ENCODE measurements at regions not wholly inside any gene's neighbourhood (a gene's known extent, or its start where the extent isn't known, plus 50 kb on each side); places are given as distances from the start of the nearest gene placed in this dataset.

DNA sequence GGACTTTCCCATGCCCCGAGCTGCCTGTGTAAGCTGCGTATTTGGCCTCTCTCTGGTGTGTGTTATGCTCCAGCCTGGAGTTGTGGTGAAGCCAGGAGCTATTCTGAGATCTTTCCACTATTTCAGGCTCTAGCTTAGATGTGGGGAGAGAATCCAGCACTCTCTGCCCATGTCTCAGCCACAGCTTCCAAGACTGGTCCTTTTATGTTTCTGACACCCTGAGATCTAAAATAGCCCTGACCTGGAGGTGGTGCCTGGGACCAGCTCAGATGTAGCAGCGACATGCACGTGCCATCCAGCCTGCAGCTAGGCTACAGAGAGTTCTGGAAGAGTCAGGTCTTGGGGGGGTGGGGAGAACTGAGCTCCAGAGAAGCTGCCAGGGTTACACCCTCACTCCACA is 76.5 kb downstream of the TENT5C start:
- TF ChIP-seq, protein P1, sequence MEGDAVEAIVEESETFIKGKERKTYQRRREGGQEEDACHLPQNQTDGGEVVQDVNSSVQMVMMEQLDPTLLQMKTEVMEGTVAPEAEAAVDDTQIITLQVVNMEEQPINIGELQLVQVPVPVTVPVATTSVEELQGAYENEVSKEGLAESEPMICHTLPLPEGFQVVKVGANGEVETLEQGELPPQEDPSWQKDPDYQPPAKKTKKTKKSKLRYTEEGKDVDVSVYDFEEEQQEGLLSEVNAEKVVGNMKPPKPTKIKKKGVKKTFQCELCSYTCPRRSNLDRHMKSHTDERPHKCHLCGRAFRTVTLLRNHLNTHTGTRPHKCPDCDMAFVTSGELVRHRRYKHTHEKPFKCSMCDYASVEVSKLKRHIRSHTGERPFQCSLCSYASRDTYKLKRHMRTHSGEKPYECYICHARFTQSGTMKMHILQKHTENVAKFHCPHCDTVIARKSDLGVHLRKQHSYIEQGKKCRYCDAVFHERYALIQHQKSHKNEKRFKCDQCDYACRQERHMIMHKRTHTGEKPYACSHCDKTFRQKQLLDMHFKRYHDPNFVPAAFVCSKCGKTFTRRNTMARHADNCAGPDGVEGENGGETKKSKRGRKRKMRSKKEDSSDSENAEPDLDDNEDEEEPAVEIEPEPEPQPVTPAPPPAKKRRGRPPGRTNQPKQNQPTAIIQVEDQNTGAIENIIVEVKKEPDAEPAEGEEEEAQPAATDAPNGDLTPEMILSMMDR (IDR thresholded peaks at IDR 0.05; ENCODE audit: low read depth, low read length, missing control alignments): no peak
- H3K4me3 ChIP-seq (ENCODE audit: low read depth, low read length): no peak overlapping the region
- no peak for DNase-seq (ENCODE audit: low read depth)

DNA sequence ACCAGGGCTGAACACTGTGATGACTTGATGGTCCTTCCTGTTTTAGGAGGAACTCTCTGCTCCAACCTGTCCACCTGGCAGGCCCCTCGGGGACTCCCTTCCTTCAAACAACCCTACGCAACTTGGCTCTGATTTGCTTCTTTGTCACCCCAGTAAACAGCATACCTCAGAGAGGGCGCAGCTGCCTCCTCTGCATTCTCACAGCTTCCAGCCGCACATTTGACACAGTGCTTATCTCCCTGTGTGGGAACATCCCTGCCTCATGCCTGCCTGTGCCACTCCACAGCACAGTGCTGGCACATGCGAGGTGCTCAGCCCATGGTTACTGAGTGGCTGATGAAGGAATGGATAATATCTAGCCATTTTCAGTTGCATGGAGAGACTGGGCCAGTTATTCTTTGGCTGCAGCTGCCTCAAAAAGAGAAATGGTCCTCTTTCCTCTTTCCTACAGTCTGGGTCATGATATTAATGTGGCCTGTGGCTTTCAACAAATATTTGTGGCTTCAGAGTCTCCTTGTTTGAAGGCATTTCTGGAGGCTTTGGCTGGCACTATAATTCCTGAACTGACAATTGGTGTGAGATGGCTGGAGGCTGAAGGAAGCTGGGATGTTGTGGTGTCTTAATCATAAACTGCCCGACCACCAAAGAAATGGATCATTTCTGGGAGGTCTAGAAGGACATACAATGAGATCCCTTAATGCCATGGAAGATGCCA is 77.9 kb downstream of the TENT5C start:
- no peak overlapping the region for H3K4me3 ChIP-seq (ENCODE audit: low read depth, low read length)
- no peak for DNase-seq (ENCODE audit: low read depth)
- TF ChIP-seq, protein P1 (IDR thresholded peaks at IDR 0.05; ENCODE audit: low read depth, low read length, missing control alignments): no peak

DNA sequence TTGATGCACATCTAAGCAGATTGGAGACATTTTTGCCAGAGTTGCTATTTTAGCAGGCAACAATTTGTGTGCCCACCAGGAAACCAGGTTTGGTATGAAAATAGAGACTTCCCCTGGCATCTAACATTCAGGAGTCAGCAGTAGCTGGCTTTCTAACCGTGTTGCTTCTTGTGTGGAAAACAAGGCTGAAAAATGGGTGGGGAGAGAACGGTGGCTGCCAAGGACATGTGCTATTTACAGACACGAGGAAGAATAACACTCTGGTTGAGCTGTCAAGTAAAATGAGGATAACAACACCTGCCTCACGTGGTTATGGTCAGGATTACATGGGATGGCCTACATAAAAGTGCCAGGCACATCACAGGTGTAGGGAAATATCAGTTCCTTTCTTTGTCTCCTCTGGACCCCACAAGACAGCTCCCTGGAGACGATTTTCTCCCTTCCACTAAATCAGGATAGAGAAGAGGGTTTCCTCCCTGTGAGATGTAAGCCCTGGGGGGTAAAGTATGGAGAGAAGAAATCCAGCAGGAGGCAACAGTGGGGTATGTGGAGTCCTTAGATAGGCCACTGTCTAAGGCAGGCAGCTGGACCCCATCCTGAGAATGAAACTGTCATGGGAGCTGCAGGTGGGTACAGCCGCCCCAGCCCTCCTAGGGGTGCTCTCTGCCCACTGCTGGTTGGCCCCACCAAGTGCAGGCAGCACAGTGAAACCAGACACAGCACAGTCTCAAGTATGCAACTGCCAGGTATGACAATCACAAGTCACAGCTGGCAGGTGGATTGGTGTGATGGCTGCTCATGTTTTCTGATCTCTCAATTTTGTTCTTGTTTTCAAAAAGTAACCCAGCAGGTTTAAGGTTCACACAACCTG is 80.3 kb downstream of the TENT5C start:
- no peak for DNase-seq (ENCODE audit: low read depth)
- TF ChIP-seq, protein P1 (IDR thresholded peaks at IDR 0.05; ENCODE audit: low read depth, low read length, missing control alignments): peak; percentile 44
- no peak overlapping the region for H3K4me3 ChIP-seq (ENCODE audit: low read depth, low read length)

DNA sequence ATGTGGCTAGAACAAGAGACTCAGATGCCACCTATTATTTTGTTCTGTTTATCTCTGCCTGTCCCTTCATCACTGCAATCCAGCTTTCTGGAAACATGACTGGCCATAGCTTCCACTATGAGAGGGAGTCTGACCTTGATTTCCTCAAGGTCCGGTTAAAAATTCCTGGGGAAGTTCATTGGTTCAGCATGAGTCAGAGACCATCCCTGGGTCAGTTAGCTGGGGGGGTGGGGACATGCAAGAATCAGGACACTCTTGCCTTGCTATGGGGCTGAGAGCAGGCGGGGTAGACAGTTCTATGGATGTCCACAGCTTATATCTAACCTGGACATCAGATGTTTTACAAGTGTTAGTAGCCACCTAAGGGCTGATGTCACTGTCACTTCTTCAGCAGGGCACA is 81.1 kb downstream of the TENT5C start:
- TF ChIP-seq, protein P1 (IDR thresholded peaks at IDR 0.05; ENCODE audit: low read depth, low read length, missing control alignments): no peak
- no peak overlapping the region for H3K4me3 ChIP-seq (ENCODE audit: low read depth, low read length)
- DNase-seq (ENCODE audit: low read depth): no peak

DNA sequence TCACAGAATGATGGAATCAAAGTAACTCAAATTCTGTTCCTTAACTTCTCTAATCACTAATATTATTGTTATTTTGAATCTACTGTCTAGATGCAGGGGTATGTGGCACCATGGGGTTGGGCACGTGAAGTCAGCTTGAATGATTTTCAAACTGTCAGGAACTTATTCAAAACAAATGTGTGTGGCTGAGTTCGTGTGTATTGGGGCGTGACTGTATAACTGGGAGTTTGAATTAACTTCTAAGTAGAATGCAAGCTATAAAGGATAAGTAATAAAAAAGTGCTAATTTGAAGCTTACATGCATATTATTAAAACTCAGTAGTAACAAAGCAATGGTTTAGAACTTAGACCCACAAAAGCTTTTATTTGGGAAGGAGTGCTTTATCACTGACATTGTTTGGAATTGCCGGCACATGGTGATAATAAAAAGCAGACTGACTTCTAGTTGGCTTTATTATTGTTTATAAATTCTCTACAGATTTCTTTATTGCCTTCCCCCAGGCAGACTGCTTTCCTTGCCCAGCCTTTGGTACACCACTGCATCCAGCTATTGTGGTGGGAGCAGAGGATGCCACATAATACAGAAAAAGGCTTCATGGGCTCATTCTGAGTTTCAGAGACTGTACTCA is 84.3 kb downstream of the TENT5C start:
- TF ChIP-seq, protein P1 (IDR thresholded peaks at IDR 0.05; ENCODE audit: low read depth, low read length, missing control alignments): no peak
- DNase-seq (ENCODE audit: low read depth): no peak
- no peak overlapping the region for H3K4me3 ChIP-seq (ENCODE audit: low read depth, low read length)

DNA sequence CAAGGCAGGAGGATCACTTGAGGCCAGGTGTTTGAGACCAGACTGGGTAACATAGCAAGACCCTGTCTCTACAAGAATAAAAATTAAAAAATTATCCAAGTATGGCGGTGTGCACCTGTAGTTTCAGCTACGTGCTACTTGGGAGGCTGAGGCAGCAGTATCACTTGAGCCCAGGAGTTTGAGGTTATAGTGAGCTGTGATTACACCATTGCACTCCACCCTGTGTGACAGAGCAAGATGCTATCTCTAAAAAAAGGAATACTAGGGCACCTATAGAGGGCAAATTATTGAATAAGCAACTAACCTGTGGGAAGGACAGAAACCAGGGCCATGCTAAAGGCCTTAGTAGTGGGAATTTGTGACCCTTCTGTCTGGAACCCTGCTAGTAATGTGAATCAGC is 86.1 kb downstream of the TENT5C start:
- DNase-seq (ENCODE audit: low read depth): no peak
- H3K4me3 ChIP-seq (ENCODE audit: low read depth, low read length): no peak overlapping the region
- TF ChIP-seq, protein P1 (IDR thresholded peaks at IDR 0.05; ENCODE audit: low read depth, low read length, missing control alignments): no peak

All from GM12864 (cell line).